Transverse colon (tissue), 4 donors: ENCODE measurements at regions not wholly inside any gene's neighbourhood (a gene's known extent, or its start where the extent isn't known, plus 50 kb on each side); places are given as distances from the start of the nearest gene placed in this dataset.

Experiments used
- DNase-seq: peaks from one replicate; pipeline ENCODE4 v3.0.0-alpha.2; 2019
- H3K27ac ChIP-seq, 4 donors: fragments of 200-600 bp; sonication (generic); 2 replicates each; pipeline ENCODE4 v1.5.1; 2016 to 2018; ENCODE audit warnings: inconsistent platforms in 4 of 4
- H3K27me3 ChIP-seq: fragments of 200-600 bp; sonication (generic); 2 replicates; pipeline ENCODE4 v1.5.1; 2017; ENCODE audit warnings: inconsistent platforms
- H3K36me3 ChIP-seq, 4 donors: fragments of 200-600 bp; sonication (generic); 2 replicates each; pipeline ENCODE4 v1.5.1; 2017 to 2019; ENCODE audit warnings: inconsistent platforms in 4 of 4
- H3K4me1 ChIP-seq, 4 donors: fragments of 200-600 bp; sonication (generic); 2 replicates each; pipeline ENCODE4 v1.5.1; 2017 to 2020; ENCODE audit warnings: inconsistent platforms in 4 of 4
- H3K4me3 ChIP-seq, 4 donors: fragments of 200-600 bp; sonication (generic); 1 replicate in 1 of 4; 2 replicates in 3 of 4; pipeline versions ENCODE4 v1.5.1 to v1.6.1; 2017 to 2019; ENCODE audit warnings: inconsistent platforms in 4 of 4
- H3K9me3 ChIP-seq, 2 donors: fragments of 200-600 bp; sonication (generic); 2 replicates each; pipeline ENCODE4 v1.5.1; 2017 to 2019; ENCODE audit warnings: inconsistent platforms in 2 of 2
- CTCF ChIP-seq, 5 experiments: fragments of 200-600 bp in 3 of 5; fragments of 450-650 bp in 2 of 5; sonication (generic) in 3 of 5; IDR thresholded peaks; 1 replicate in 2 of 5; 2 replicates in 3 of 5; pipeline ENCODE4 v1.5.1; 2016 to 2017; ENCODE audit warnings: antibody characterized with exemption in 5 of 5, inconsistent platforms in 3 of 5, mild to moderate bottlenecking in 2 of 5, moderate library complexity in 1 of 5
- EP300 ChIP-seq: sonication (generic); formaldehyde crosslinking; IDR thresholded peaks from one replicate; pipeline ENCODE4 v1.6.1; 2017; ENCODE audit warnings: antibody characterized with exemption, low read depth
- POLR2A ChIP-seq: fragments of 450-650 bp; IDR thresholded peaks from one replicate; pipeline ENCODE4 v1.6.1; 2016; ENCODE audit warnings: antibody characterized with exemption, mild to moderate bottlenecking, moderate library complexity
- POLR2AphosphoS5 ChIP-seq, 3 donors: sonication (generic); formaldehyde crosslinking; IDR thresholded peaks; one replicate each; pipeline ENCODE4 v1.6.1; 2016; ENCODE audit warnings: antibody characterized with exemption in 3 of 3
- WGBS, 2 donors: methylation state at CpG; one replicate each; pipeline ENCODE4 v1.1.5; 2018; ENCODE audit warnings: low coverage in 1 of 2; 5-methylcytosine and 5-hydroxymethylcytosine counted together
- in situ Hi-C, 4 donors: fragments of 200-750 bp; cut with MboI; loops; one replicate each; pipeline versions ENCODE4 v1.15.0 to v1.15.1; 2017; ENCODE audit warnings: low sequenced_read_pairs in 3 of 4, low pct_ligation_motif_present in 1 of 4, low pct_unique_long_range_greater_than_20kb in 1 of 4
- intact Hi-C: fragments of 100-400 bp; cut with DNase I; formaldehyde crosslinking; loops from one replicate; pipeline ENCODE4 v1.15.1; 2023; ENCODE audit warnings: low total_unique reads

DNA sequence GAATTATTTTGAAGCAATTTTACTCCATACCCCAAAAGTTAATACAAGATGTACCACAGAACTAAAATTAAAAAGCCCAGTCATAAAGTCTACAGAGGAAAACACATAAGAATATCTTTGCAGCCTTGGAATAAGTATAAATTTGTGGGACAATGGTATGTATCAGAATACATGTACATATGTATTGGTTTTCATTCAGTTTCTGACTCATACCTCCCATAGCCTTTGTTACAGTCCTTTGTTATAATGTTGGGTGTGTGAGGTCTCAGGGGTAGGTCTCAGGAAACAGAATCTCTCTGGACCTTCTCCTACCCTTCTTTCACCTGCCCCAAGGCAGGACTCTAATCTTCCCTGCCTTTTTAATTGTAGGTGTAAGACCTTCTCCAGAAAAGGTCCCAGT, 1370.7 kb upstream of the CDH2 start:
- Histone ChIP-seq H3K27me3 (no peaks in the 10 kb centered on the region), H3K4me1 (no peaks in the 10 kb centered on the region), H3K4me3 (no peak overlapping the region), H3K27ac (no peak overlapping the region), H3K9me3 (no peaks in the 10 kb centered on the region), H3K36me3 (no peaks in the 10 kb centered on the region)
- intact Hi-C loops (no loop called here), in situ Hi-C loops (no loop called here)
- TF ChIP-seq CTCF (IDR thresholded peaks at IDR 0.05), result no peak
- TF ChIP-seq POLR2A, result no peak
- no peak for TF ChIP-seq POLR2AphosphoS5 (IDR thresholded peaks at IDR 0.05)
- TF ChIP-seq EP300, result no peak
- no peak for DNase-seq

DNA sequence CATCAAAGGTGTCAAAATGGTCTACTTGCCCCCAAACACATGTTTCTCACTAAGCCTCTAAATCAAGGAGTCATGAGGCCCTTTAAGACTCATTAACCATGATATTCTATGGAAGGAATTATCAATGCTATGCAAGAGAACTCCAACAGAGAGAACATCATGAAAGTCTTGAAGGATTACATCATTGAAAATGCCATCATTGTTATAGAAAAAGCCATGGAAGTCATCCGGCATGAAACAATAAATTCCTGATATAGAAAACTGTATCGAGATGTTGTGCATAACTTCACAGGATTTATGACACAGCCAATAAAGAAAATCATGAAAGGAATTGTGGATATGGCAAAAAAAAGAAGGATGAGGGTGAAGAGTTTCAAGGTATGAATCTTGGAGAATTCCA, 1363.6 kb upstream of the CDH2 start:
- Histone ChIP-seq H3K4me1 (no peaks in the 10 kb centered on the region), H3K9me3 (no peaks in the 10 kb centered on the region), H3K27me3 (no peaks in the 10 kb centered on the region), H3K36me3 (no peaks in the 10 kb centered on the region), H3K27ac (no peak overlapping the region), H3K4me3 (no peak overlapping the region)
- intact Hi-C loops (no loop called here), in situ Hi-C loops (no loop called here)
- no peak for DNase-seq
- 81 to 85% methylated on average over 2 of the region's 2 CpGs for WGBS, 2 donors
- TF ChIP-seq CTCF (IDR thresholded peaks at IDR 0.05), result no peak
- no peak for TF ChIP-seq EP300
- TF ChIP-seq POLR2AphosphoS5 (IDR thresholded peaks at IDR 0.05), result no peak
- no peak for TF ChIP-seq POLR2A

DNA sequence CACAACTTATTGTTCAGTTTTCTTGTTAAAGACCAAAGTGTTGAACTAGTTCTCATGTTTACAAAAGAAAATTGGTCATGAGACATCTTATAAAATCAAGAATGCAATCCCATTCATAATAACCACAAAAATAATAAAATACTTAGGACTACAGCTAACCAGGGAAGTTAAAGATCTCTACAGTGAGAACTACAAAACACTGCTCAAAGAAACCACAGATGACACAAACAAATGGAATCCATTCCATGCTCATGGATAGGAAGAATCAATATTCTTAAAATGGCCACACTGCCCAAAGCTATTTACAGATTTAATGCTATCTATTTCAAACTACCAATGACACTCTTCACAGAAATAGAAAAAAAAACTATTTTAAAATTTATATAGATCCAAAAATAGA, 1354.8 kb upstream of the CDH2 start:
- DNase-seq, result no peak
- no peak for TF ChIP-seq EP300
- no peak for TF ChIP-seq POLR2A
- TF ChIP-seq CTCF (IDR thresholded peaks at IDR 0.05), result no peak
- TF ChIP-seq POLR2AphosphoS5 (IDR thresholded peaks at IDR 0.05), result no peak

GRCh38 chr18:29523371-29523770, 1346.4 kb upstream of the CDH2 start:
- no peaks in the 10 kb centered on the region for H3K4me1 ChIP-seq
- in situ Hi-C loops (no loop called here), intact Hi-C loops (no loop called here)
- H3K4me3 ChIP-seq, result no peak overlapping the region
- H3K9me3 ChIP-seq, result no peaks in the 10 kb centered on the region
- 78 to 80% methylated on average over 3 of the region's 3 CpGs for WGBS, 2 donors
- no peak for TF ChIP-seq CTCF (IDR thresholded peaks at IDR 0.05)
- TF ChIP-seq EP300, result no peak
- TF ChIP-seq POLR2A, result no peak
- TF ChIP-seq POLR2AphosphoS5 (IDR thresholded peaks at IDR 0.05), result no peak
- no peak for DNase-seq
- H3K36me3 ChIP-seq, result no peaks in the 10 kb centered on the region
- H3K27ac ChIP-seq, result no peak overlapping the region
- no peaks in the 10 kb centered on the region for H3K27me3 ChIP-seq

More for the DNA sequence above, 1354.8 kb upstream of the CDH2 start:
- no peak overlapping the region for H3K27ac ChIP-seq
- no peak overlapping the region for H3K4me3 ChIP-seq
- H3K36me3 ChIP-seq, result no peaks in the 10 kb centered on the region
- H3K27me3 ChIP-seq, result no peaks in the 10 kb centered on the region
- H3K9me3 ChIP-seq, result peaks cover 0 to 4% of the 10 kb centered on the region in 2 donors
- in situ Hi-C loops, result no loop called here
- no peaks in the 10 kb centered on the region for H3K4me1 ChIP-seq
- intact Hi-C loops, result no loop called here
